ENCODE measurements at regions not wholly inside any gene's neighbourhood (a gene's known extent, or its start where the extent isn't known, plus 50 kb on each side); places are given as distances from the start of the nearest gene placed in this dataset.

DNA sequence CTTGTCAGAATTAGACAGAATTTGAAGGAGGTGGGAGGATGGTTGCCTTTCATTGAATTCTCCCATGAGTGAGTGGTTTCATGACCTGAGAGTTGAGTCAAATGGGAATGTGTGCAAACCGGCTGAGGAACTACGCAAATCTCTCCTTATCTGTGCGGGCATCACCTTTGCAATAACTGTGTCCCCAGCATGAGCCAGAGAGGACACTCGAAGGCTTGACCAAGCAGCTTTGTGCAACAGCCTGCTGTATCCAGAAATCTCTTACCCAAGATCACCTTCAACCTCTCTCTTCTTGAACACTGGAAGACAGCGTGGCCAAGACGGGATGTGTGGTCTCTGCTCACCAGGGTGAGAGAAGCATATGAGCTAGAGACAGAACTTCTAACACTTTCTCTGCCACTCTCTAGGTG is 93.8 kb upstream of the IKZF1 start:
- FAIRE-seq (no peak), DNase-seq (ENCODE audit: low read depth, low spot score) (no peak)
- Histone ChIP-seq H3K4me2 (ENCODE audit: insufficient read depth, low read length) (no peak overlapping the region), H3K79me2 (ENCODE audit: control insufficient read depth, insufficient read depth, low read length) (no peaks in the 10 kb centered on the region), H3K36me3 (ENCODE audit: control insufficient read depth in 2 of 2, extremely low read depth in 1 of 2, insufficient read depth in 2 of 2, low read length in 2 of 2) (no peaks in the 10 kb centered on the region), H3K27ac (ENCODE audit: insufficient read depth, low read depth, low read length) (no peak overlapping the region), H3K9me3 (replicated peaks; ENCODE audit: control insufficient read depth, insufficient read depth, low read length) (no peaks in the 10 kb centered on the region), H3K4me1 (ENCODE audit: control insufficient read depth, extremely low read depth, insufficient read depth, low read length) (no peaks in the 10 kb centered on the region), H3K9ac (replicated peaks; ENCODE audit: extremely low read depth, insufficient read depth, low read length) (no peak overlapping the region), H2AFZ (ENCODE audit: low read depth, low read length) (no peak overlapping the region), H3K4me3 (replicated peaks in 1 of 3; ENCODE audit: insufficient read depth in 1 of 3, low read depth in 1 of 3, low read length in 3 of 3) (no peak overlapping the region), H3K27me3 (ENCODE audit: control insufficient read depth in 2 of 2, insufficient read depth in 2 of 2, low read length in 2 of 2) (no peaks in the 10 kb centered on the region), H4K20me1 (replicated peaks; ENCODE audit: control insufficient read depth, extremely low read depth, insufficient read depth, low read length) (no peaks in the 10 kb centered on the region), H3K9me1 (replicated peaks; ENCODE audit: control insufficient read depth, extremely low read depth, insufficient read depth, low read length) (no peaks in the 10 kb centered on the region)
- intact Hi-C loops (cut with micrococcal nuclease) = no loop called here
- dilution Hi-C loops (cut with MboI; ENCODE audit: extremely low pct_ligation_motif_present, low sequenced_read_pairs) = no loop called here
- ChIA-PET CTCF (no interaction called here), POLR2A (no interaction called here)
- no TSS peak for BruUV-seq (replicated peaks)
- no peak for TF ChIP-seq GATA2 (IDR thresholded peaks at IDR 0.05; ENCODE audit: insufficient read depth, insufficient read length, low read depth, low read length)
- no peak for TF ChIP-seq EZH2 (IDR thresholded peaks at IDR 0.05; ENCODE audit: borderline replicate concordance, low read depth, low read length, severe bottlenecking)
- TF ChIP-seq FOS (IDR thresholded peaks at IDR 0.05; ENCODE audit: borderline replicate concordance, insufficient read depth, low read length) = no peak
- TF ChIP-seq POLR2AphosphoS5 (IDR thresholded peaks at IDR 0.05; ENCODE audit: insufficient read depth, low read depth, low read length) = no peak
- TF ChIP-seq POLR2A (IDR thresholded peaks at IDR 0.05; ENCODE audit: low read depth, low read length) = no peak
- no peak for TF ChIP-seq CTCF (IDR thresholded peaks at IDR 0.05; ENCODE audit: extremely low read depth in 1 of 2, insufficient read depth in 1 of 2, low read depth in 1 of 2, low read length in 2 of 2)
- no peak for TF ChIP-seq MAX (IDR thresholded peaks at IDR 0.05; ENCODE audit: insufficient read depth, insufficient read length)
- no peak for TF ChIP-seq MYC (IDR thresholded peaks at IDR 0.05; ENCODE audit: low read depth, low read length)
- TF ChIP-seq JUN (IDR thresholded peaks at IDR 0.05; ENCODE audit: borderline replicate concordance, insufficient read depth, insufficient read length, low read depth) = no peak

All from endothelial cell of umbilical vein (primary cell).